Lower leg skin (tissue), 4 donors: ENCODE measurements at regions not wholly inside any gene's neighbourhood (a gene's known extent, or its start where the extent isn't known, plus 50 kb on each side); places are given as distances from the start of the nearest gene placed in this dataset.

ENCODE experiments used
- DNase-seq, 2 donors: peaks; one replicate each; pipeline ENCODE4 v3.0.0-alpha.2; 2019; ENCODE audit warnings: low spot score in 2 of 2
- H3K4me3 ChIP-seq: fragments of 200-600 bp; sonication (generic); 2 replicates; pipeline ENCODE4 v1.5.1; 2017; ENCODE audit warnings: mild to moderate bottlenecking, low read depth; ENCODE audit not compliant: poor library complexity, severe bottlenecking
- CTCF ChIP-seq, 3 donors: fragments of 450-650 bp; IDR thresholded peaks; one replicate each; pipeline ENCODE4 v1.5.1; 2016; ENCODE audit warnings: antibody characterized with exemption in 3 of 3, mild to moderate bottlenecking in 3 of 3, moderate library complexity in 2 of 3
- POLR2A ChIP-seq, 2 donors: fragments of 450-650 bp; IDR thresholded peaks; one replicate each; pipeline ENCODE4 v1.6.1; 2016 to 2017; ENCODE audit warnings: antibody characterized with exemption in 2 of 2, mild to moderate bottlenecking in 1 of 2, moderate library complexity in 1 of 2
- WGBS, 2 donors: methylation state at CpG; one replicate each; pipeline ENCODE4 v1.1.5; 2018; 5-methylcytosine and 5-hydroxymethylcytosine counted together
- intact Hi-C: fragments of 100-400 bp; cut with DNase I; formaldehyde crosslinking; loops from one replicate; pipeline ENCODE4 v1.15.0; 2023; ENCODE audit warnings: low total_unique reads

GRCh38 chr15:95447486-95447885 lies 883.0 kb upstream of the NR2F2 start:
- no peak for TF ChIP-seq CTCF (IDR thresholded peaks at IDR 0.05)
- DNase-seq: no peak
- intact Hi-C loops: no loop called here

GRCh38 chr15:95448531-95449229 lies 881.8 kb upstream of the NR2F2 start:
- 85% methylated on average over 2 of the region's 2 CpGs for WGBS, 2 donors
- intact Hi-C loops: no loop called here
- H3K4me3 ChIP-seq: no peak overlapping the region
- no peak for DNase-seq
- TF ChIP-seq CTCF (IDR thresholded peaks at IDR 0.05) (no peak), POLR2A (IDR thresholded peaks at IDR 0.05) (no peak)

More at GRCh38 chr15:95447486-95447885, 883.0 kb upstream of the NR2F2 start:
- 91 to 97% methylated on average over 4 of the region's 4 CpGs for WGBS, 2 donors
- no peak overlapping the region for H3K4me3 ChIP-seq

GRCh38 chr15:95449230-95449628 lies 881.3 kb upstream of the NR2F2 start:
- TF ChIP-seq POLR2A (IDR thresholded peaks at IDR 0.05): no peak
- TF ChIP-seq CTCF (IDR thresholded peaks at IDR 0.05): no peak
- DNase-seq: no peak
- 87 to 92% methylated on average over 2 of the region's 2 CpGs for WGBS, 2 donors
- intact Hi-C loops: no loop called here
- H3K4me3 ChIP-seq: no peak overlapping the region

- intact Hi-C loops: no loop called here
- TF ChIP-seq POLR2A (IDR thresholded peaks at IDR 0.05) (no peak), CTCF (IDR thresholded peaks at IDR 0.05) (no peak)
- DNase-seq: no peak
- WGBS, 2 donors: 44 to 64% methylated on average over 1 of the region's 1 CpG
- no peak overlapping the region for H3K4me3 ChIP-seq
Measured at GRCh38 chr15:95450413-95450812, 880.1 kb upstream of the NR2F2 start.

GRCh38 chr15:95451938-95452337 lies 878.6 kb upstream of the NR2F2 start:
- no peak overlapping the region for H3K4me3 ChIP-seq
- TF ChIP-seq POLR2A (IDR thresholded peaks at IDR 0.05) (no peak), CTCF (IDR thresholded peaks at IDR 0.05) (no peak)
- 50 to 54% methylated on average over 1 of the region's 1 CpG for WGBS, 2 donors
- no peak for DNase-seq
- intact Hi-C loops: no loop called here
